ENCODE measurements at regions not wholly inside any gene's neighbourhood (a gene's known extent, or its start where the extent isn't known, plus 50 kb on each side); places are given as distances from the start of the nearest gene placed in this dataset.

DNA sequence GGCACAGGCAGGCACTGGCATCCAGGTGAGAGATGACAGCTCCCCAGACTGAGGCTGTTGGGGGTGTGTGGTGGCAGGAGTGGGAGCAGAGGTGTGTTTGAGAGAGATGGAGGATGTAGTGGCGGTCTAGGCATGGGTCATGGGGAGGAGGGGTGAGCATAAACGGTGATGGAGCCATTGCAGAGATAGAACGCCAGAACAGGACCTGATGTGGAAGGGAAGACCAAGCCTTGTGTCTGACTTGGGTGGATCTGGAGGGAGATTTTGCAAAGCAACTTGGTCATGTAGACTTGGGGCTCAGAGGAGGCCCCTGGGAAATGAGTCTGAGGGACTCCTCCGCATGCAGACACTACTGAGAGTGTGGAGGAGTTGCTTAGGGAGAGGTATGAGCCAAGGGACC lies 50.0 kb upstream of the CLDN5 start:
- H3K27me3 Mint-ChIP-seq = no peaks in the 10 kb centered on the region

DNA sequence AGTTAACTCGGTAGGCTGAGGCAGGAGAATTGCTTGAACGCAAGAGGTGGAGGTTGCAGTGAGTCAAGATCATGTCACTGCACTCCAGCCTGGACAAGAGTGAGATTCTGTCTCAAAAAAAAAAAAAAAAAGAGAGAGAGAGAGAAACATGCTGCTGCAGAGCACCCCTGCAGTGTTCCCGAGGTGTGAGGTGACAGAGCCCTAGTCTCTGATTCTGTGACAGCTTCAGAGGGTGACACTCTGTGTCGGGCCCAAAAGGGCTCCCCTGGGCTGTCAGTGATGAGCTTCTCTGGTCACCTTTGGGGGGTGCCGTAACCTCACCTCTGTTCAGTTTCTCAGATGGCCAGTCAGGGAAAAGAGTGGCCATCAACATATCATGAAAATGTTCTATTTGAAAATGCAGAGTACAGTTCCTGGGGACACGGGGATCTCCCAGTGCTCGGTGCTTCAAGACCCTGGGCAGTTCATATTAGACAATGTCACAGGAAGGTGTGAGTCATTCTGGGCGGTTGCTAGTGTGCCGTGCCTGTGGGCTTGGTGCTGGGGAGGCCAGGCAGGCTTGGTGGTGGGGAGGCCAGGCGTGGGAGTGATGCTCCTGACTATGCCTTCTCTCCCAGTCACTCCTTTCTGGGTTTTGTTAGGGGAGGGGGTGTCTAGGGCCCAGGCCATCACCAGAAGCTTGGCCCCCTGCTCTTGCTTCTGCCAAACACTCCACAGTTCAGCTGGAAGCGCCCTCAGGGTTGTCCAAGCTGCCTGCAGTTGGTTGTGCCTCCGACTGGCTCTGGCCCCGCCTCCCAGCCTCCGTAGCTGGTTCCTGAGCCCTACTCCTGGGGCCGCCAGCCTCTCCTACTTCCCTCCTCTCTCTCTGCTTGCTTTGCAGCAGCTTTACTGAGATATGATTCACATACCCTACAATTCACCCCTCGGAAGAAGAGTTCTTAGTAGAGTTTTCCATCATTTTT lies 52.5 kb upstream of the CLDN5 start:
- H3K4me3 Mint-ChIP-seq = peak overlapping the region; percentile 79
- H3K4me1 Mint-ChIP-seq = peaks cover 30% of the 10 kb centered on the region
- H3K9me3 Mint-ChIP-seq = no peaks in the 10 kb centered on the region
- H3K27me3 Mint-ChIP-seq = no peaks in the 10 kb centered on the region
- ATAC-seq (replicated peaks) = peak; percentile 91
- peak overlapping the region; percentile 95 for H3K27ac Mint-ChIP-seq
- no peaks in the 10 kb centered on the region for H3K36me3 Mint-ChIP-seq (ENCODE audit: low read depth)

More for the DNA sequence above, 50.0 kb upstream of the CLDN5 start:
- no peaks in the 10 kb centered on the region for H3K9me3 Mint-ChIP-seq
- no peak overlapping the region for H3K27ac Mint-ChIP-seq
- H3K36me3 Mint-ChIP-seq (ENCODE audit: low read depth) = no peaks in the 10 kb centered on the region
- peaks cover 16% of the 10 kb centered on the region for H3K4me1 Mint-ChIP-seq
- no peak for ATAC-seq (replicated peaks)
- H3K4me3 Mint-ChIP-seq = no peak overlapping the region

DNA sequence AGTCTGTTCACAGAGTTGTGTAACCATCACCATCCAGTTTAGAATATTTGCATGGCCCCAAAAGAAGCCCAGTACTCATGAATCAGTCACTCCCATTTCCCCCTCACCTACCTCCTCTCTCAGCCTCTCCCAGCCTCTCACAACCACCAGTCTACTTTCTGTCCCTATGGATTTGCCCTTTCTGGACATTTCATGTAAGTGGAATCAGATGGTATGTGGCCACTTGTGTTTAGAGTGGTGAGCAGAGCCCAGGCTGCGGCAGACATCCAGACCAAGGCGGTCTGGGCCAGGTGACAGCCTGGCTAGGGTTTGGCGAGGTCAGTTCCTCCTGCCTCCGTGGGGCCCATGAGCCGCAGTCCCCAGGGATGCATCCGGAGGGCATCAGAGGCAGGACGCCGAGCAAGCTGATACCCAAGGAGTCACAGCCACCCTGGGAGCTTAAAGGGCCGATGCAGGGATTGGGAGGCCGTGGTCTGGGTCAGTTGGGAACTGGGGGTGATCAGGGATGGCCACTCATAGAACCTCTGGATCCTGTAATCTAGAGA lies 53.3 kb upstream of the CLDN5 start:
- H3K27me3 Mint-ChIP-seq = no peaks in the 10 kb centered on the region

DNA sequence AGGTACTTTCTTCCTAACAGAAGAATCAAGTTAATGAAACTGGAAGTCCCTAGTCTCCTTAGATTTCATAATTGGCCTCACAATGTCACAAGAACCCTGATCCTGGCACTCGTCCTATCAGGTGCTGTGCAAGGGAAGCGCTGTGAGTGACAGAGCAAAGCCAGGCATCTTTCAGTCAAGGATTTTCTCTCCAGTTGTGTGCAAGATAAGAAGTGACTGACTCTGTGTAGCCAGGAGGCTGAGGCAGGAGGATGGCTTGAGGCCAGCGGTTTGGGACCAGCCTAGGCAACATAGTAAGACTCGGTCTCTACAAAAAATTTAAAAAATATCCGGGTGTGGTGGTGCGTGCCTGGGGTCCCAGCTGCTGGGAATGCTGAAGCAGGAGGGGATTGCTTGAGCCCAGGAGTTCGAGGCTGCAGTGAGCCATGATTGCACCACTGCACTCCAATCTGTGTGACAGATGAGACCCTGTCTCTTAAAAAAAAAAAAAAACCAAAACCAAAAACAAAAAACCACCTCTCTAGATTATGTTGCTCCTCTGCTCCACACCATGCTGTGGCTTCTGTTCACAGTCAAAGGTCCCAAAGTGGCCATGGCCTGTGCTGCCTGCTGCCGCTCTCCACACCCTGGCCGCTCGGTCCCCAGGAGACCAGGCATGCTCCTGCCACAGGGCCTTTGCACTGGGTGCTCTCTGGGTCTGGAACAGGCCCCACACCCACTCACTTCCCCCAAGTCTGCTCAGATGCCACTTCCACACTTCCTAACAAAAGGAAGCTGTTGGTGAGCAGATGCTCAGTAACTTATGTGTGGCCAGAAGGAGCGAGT lies 54.2 kb upstream of the CLDN5 start:
- H3K27ac Mint-ChIP-seq = peak overlapping the region; percentile 95
- no peaks in the 10 kb centered on the region for H3K27me3 Mint-ChIP-seq
- H3K36me3 Mint-ChIP-seq (ENCODE audit: low read depth) = no peaks in the 10 kb centered on the region
- peak overlapping the region; percentile 79 for H3K4me3 Mint-ChIP-seq
- H3K4me1 Mint-ChIP-seq = peaks cover 30% of the 10 kb centered on the region
- no peak for ATAC-seq (replicated peaks)
- no peaks in the 10 kb centered on the region for H3K9me3 Mint-ChIP-seq

More for the DNA sequence above, 53.3 kb upstream of the CLDN5 start:
- ATAC-seq (replicated peaks) = no peak
- Mint-ChIP-seq H3K36me3 (ENCODE audit: low read depth) (no peaks in the 10 kb centered on the region), H3K4me1 (peaks cover 30% of the 10 kb centered on the region), H3K27ac (peak overlapping the region; percentile 95), H3K9me3 (no peaks in the 10 kb centered on the region), H3K4me3 (peak overlapping the region; percentile 79)

DNA sequence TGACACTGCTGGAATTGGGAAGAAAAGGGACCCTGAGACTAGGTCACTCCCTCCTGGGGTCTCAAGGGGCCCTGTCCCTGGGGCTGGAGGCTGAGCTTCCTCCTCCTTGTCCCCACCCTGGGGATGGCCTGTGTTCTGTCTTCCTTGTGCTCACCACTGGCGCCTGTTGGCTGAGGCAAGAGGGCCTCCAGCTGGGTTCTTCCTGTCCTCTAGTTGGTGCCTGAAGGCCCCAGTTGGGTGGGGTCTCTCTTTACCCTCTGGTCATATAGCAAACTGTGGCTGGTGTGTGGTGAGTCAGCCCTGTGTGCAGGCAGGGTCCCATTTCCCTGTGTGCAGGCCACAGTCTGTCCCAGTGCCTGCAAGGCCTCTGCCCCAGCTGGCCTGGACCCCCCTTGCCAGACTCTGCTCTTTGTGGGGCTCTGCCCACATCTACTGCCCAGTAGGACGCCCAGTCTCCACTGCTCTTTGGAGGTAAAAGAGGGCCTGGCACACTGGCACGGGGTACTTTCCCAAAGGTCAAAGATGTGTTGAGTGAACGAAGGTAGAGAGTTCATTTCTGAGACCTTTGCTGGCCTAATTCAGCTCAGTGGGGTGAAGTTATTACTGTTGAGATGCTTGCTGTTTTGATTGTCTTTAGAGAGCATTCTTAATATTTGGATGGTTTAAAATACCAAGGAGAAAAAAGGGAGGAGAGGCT lies 55.1 kb upstream of the CLDN5 start:
- no peak for ATAC-seq (replicated peaks)
- peaks cover 30% of the 10 kb centered on the region for H3K4me1 Mint-ChIP-seq
- H3K36me3 Mint-ChIP-seq (ENCODE audit: low read depth) = no peaks in the 10 kb centered on the region
- H3K27ac Mint-ChIP-seq = peak overlapping the region; percentile 69
- H3K27me3 Mint-ChIP-seq = no peaks in the 10 kb centered on the region
- peak overlapping the region; percentile 79 for H3K4me3 Mint-ChIP-seq
- no peaks in the 10 kb centered on the region for H3K9me3 Mint-ChIP-seq

DNA sequence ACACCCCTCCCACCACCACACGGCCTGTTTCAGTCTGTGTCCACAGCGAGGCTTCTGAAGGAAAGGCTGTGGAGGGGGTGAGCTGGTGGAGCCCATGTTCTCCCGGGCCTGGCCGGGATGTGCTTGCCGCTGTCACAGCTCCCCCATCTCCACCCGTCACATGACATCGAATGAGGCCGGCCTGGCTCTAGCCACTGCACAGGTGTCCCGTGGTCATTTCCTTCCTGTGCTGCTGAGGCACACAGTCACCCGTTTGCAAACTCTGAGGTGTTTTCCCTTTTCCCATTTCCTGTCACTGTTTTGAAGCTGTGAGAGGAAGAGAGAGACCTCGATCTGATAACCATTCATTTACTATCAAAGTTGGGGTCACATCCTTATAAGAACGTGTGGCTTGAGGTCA lies 55.7 kb upstream of the CLDN5 start:
- H3K4me1 Mint-ChIP-seq = peaks cover 30% of the 10 kb centered on the region
- no peaks in the 10 kb centered on the region for H3K36me3 Mint-ChIP-seq (ENCODE audit: low read depth)
- H3K27ac Mint-ChIP-seq = peak overlapping the region; percentile 69
- H3K9me3 Mint-ChIP-seq = no peaks in the 10 kb centered on the region
- H3K4me3 Mint-ChIP-seq = peak overlapping the region; percentile 79
- no peaks in the 10 kb centered on the region for H3K27me3 Mint-ChIP-seq
- ATAC-seq (replicated peaks) = peak; percentile 37

DNA sequence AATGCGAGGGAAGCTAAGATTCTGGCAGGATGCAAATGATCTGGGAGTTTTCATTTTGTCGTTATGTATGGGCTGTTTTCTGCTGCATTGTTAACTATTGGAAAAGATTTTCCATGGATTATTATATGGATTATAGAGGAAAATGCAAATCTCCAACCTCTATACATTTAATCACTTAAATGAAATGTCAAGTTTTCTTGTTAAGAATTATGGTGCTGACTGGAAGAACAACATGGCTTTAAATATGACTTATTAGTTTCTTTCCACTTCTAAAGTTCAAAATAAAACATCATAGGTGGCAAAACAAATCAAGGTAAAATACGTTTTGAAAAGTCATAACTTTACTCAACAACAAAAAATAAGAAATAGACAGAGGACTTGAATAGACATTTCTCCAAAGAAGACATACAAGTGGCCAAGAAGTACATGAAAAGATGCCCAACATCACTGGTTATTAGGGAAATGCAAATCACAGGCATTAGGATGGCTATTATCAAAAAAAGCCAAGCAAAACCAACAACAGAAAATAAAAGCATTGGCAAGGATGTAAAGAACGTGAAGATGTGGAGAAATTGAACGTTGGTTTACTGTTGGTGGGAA lies 56.2 kb upstream of the CLDN5 start:
- no peaks in the 10 kb centered on the region for H3K27me3 Mint-ChIP-seq
- peaks cover 30% of the 10 kb centered on the region for H3K4me1 Mint-ChIP-seq
- H3K27ac Mint-ChIP-seq = peak overlapping the region; percentile 69
- no peaks in the 10 kb centered on the region for H3K36me3 Mint-ChIP-seq (ENCODE audit: low read depth)
- no peak for ATAC-seq (replicated peaks)
- no peaks in the 10 kb centered on the region for H3K9me3 Mint-ChIP-seq
- peak overlapping the region; percentile 79 for H3K4me3 Mint-ChIP-seq

DNA sequence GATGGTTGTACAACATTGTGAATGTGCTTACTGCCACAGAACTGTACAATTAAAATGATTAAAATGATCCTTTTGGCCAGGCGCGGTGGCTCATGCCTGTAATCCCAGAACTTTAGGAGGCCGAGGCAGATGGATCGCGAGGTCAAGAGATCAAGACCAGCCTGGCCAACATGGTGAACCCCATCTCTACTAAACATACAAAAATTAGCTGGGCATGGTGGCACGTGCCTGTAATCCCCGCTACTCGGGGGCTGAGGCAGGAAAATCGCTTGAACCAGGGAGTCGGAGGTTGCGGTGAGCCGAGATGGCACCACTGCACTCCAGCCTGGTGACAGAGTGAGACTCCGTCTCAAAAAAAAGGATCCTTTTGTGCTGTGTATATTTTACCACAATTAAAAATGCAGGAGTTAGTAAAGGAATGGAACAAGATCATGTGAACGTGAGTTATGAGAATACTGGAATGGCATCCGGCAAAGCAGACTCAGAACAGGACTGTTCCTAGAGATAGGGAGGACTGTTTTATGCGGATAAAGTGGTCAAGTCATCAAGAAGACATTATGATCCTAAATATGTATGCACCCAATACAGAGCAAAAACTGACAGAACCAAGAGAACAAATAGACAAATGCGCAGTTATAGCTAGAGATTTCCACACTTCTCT lies 58.0 kb upstream of the CLDN5 start:
- H3K27ac Mint-ChIP-seq = no peak overlapping the region
- H3K27me3 Mint-ChIP-seq = no peaks in the 10 kb centered on the region
- H3K4me1 Mint-ChIP-seq = peaks cover 24% of the 10 kb centered on the region
- ATAC-seq (replicated peaks) = no peak
- H3K4me3 Mint-ChIP-seq = no peak overlapping the region
- no peaks in the 10 kb centered on the region for H3K36me3 Mint-ChIP-seq (ENCODE audit: low read depth)
- no peaks in the 10 kb centered on the region for H3K9me3 Mint-ChIP-seq

DNA sequence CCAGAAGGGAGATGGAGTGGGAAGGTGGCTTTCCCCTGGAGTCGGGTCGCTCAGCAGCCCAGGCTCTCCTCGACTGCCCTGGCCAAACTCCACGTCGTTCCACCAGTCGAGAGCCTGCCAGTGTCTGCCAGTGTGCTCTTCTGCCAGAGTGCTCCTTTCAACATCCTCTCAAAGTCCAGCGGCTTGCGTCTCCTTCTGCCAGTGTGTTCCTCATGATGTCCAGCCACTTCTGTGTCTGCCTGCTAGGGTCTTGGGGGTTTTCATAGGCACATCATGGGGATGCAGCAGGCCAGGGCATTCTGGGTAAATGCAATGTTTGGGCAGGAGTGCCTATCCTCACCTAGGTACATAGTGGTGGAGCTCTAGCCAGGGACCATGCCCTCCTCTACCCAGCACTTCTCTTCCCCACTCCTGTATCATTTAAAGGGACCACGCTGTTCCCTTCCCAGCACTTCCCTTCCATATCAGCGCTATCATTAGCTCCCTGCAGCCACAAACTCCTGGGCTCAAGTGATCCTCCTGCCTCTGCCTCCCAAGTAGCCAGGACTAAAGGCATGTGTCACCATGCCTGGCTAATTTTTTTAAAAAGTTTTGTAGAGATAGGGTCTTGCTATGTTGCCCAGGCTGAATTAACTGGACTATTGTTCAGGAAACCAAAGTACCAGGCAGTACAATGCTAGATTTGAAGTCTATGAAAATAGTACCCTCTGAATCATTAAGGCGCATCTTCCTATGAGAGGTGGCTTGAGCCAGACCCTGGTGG lies 62.9 kb upstream of the CLDN5 start:
- Mint-ChIP-seq H3K27me3 (peaks cover 3% of the 10 kb centered on the region), H3K27ac (no peak overlapping the region), H3K9me3 (no peaks in the 10 kb centered on the region), H3K36me3 (ENCODE audit: low read depth) (no peaks in the 10 kb centered on the region), H3K4me1 (no peaks in the 10 kb centered on the region), H3K4me3 (no peak overlapping the region)
- ATAC-seq (replicated peaks) = no peak

DNA sequence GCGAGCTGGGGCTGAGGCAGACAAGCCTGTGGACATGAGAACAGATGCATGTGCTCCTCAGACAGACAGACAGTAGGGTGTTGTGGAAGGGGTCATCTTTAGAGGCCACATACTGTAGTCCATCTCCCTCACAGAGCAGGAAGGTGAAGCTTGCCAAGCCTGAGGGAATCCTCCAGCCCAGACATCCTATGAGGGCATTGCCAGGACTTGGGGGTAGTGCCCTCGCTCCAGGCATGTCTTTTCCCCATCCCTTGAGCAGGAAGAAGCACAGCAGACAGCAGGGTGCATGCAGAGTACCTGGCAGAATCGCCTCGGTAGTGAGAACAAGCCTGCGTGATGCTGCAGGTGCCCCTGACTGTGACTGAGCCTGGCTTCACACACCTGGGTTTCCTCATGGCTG lies 66.5 kb upstream of the CLDN5 start:
- Mint-ChIP-seq H3K36me3 (ENCODE audit: low read depth) (no peaks in the 10 kb centered on the region), H3K4me3 (no peak overlapping the region), H3K4me1 (peaks cover 5% of the 10 kb centered on the region), H3K27me3 (peaks cover 3% of the 10 kb centered on the region), H3K27ac (no peak overlapping the region), H3K9me3 (no peaks in the 10 kb centered on the region)
- no peak for ATAC-seq (replicated peaks)

DNA sequence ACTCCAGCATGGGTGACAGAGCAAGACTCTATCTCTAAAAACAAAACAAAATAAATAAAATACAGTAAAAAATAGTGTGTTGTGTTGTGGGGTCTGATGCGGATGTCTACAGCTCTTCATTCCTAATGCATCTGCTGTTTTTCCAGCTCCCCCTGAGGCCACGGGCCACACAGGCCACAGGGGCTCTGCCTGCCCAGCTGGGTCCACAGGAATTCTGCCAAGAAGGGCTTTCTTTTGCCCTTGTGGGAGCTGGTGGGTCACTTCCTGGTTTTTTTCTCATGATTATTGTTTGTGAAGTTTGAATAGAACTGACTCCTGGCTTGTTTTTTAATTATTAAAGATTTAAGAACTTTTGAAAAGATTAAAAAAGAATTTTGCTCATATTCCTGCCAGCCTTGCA lies 67.4 kb upstream of the CLDN5 start:
- Mint-ChIP-seq H3K4me1 (peaks cover 5% of the 10 kb centered on the region), H3K36me3 (ENCODE audit: low read depth) (no peaks in the 10 kb centered on the region), H3K4me3 (no peak overlapping the region), H3K27me3 (peaks cover 3% of the 10 kb centered on the region), H3K9me3 (no peaks in the 10 kb centered on the region), H3K27ac (no peak overlapping the region)
- no peak for ATAC-seq (replicated peaks)

DNA sequence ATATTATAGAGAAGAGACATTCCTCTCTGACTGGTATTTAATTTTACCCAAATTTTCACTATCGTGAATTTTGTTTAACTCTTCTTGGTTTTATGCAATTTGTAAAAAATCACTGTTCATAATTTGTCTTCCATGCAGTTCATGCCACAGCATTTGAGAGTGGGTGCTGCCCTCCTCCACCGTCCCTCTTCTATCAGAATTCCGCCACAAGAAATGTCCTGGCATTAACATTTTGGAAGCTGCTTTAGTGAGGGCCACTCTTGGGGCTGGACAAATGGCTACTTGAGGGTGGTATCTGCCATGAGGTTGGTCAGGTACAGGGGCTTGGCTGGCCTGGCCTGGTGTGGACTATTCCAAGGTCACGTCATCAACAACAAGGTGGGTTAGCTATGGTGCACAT lies 68.3 kb upstream of the CLDN5 start:
- no peak for ATAC-seq (replicated peaks)
- Mint-ChIP-seq H3K4me1 (peaks cover 8% of the 10 kb centered on the region), H3K27ac (no peak overlapping the region)

DNA sequence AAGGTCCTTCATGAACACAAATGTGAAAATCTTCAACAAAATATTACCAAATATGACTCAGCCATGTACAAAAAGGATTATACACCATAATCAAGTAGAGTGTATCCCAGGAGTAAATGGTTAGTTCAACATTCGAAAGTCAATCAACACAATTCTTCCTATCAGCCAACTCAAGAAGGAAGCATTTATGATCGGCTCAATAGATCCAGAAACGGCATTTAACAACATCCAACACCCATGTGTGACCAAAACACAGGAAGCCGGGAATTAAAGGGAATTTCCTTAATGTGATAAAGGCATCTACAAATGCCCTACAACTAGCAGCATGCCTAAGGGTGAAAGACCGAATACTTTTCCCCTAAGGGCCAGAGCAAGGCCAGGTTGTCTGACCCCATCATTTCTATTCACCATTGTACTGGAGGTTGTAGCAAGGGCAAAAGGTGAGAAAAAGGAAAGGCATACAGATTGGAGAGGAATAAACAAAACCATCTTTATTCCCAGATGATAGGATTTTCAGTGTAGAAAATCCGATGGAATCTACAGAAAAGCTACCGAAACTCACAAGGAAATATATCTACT lies 69.9 kb upstream of the CLDN5 start:
- Mint-ChIP-seq H3K27ac (no peak overlapping the region), H3K4me1 (peaks cover 21% of the 10 kb centered on the region), H3K9me3 (no peaks in the 10 kb centered on the region), H3K36me3 (ENCODE audit: low read depth) (no peaks in the 10 kb centered on the region), H3K4me3 (no peak overlapping the region), H3K27me3 (peaks cover 3% of the 10 kb centered on the region)
- no peak for ATAC-seq (replicated peaks)

More for the DNA sequence above, 68.3 kb upstream of the CLDN5 start:
- no peaks in the 10 kb centered on the region for H3K36me3 Mint-ChIP-seq (ENCODE audit: low read depth)
- peaks cover 3% of the 10 kb centered on the region for H3K27me3 Mint-ChIP-seq
- H3K4me3 Mint-ChIP-seq = no peak overlapping the region
- no peaks in the 10 kb centered on the region for H3K9me3 Mint-ChIP-seq
